ENCODE measurements at regions not wholly inside any gene's neighbourhood (a gene's known extent, or its start where the extent isn't known, plus 50 kb on each side); places are given as distances from the start of the nearest gene placed in this dataset.

DNA sequence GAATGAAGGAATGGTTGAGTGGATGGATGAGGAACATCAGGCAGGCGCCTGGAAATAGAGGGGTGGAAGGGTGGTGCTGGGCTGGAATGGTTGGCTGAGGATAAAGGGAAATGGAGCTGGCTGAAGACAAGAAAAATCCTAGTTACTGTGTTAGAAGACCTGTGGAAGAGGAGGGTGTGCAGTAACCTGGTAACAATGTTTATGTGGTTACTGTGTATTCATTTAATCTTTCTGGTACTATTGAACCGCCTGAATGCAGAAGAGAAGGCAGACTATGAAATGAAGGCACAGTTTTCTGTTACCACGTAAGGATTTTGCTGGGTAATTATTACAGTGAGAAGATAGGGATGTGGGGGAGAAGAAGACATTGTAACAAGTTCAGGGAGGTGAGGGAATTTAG lies 110.3 kb upstream of the MGAT5 start:
- DNase-seq (ENCODE audit: low spot score): no peak

DNA sequence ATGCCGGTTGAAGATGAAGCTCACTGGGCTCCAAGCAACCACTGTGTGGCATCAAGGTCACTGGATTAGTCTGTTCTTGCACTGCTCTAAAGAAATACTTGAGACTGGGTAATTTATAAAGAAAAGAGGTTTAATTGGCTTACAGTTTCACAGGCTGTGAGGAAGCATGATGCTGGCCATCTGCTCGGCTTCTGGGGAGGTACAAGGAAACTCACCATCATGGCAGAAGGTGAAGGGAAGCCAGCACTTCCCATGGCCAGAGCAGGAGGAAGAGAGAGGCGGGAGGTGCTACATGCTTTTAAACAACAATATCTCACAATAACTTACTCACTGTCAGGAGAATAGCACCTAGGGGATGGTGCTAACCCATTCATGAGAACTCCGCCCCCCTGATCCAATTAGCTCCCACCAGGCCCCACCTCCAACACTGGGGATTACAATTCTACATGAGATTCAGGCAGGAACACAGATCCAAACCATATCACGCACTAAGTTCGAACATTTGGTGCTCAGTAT lies 109.7 kb upstream of the MGAT5 start:
- DNase-seq (ENCODE audit: low spot score): no peak

DNA sequence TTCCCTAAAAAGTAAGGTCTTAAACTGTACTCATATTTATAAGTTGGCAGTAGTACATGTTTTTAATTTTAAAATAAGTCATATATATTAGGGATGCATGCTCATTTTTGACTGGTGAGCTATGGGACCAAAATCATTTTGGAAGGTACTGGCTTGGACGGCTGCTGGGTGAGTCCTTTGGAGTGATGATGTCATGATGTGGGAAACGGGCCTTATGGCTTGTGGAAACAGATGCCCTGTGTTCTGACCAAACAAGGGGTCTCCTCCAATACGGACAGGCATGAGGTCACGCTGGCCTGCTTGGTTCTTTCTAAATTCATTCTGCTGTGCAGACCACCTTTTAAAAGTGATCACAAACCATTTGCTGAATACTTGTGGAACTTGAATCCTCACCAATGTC lies 109.2 kb upstream of the MGAT5 start:
- no peak for DNase-seq (ENCODE audit: low spot score)

DNA sequence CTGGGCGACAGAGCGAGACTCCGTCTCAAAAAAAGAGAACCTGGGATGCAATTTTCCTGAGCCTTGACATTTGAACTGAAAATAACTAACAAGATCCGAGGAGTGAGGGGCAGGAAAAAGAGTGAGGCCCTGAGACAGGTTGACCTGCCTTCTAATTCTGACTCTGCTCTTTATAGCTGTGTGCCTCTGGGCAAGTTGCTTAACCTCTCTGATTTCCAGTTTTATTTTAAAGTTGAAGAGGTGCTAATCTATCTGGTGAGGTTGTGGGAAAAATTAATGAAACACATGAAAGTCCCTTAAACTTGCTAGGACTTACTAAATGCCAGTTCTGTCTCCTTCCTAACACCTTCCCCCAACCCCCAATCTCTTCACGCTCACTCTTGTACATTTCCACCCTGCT lies 108.4 kb upstream of the MGAT5 start:
- no peak for DNase-seq (ENCODE audit: low spot score)

DNA sequence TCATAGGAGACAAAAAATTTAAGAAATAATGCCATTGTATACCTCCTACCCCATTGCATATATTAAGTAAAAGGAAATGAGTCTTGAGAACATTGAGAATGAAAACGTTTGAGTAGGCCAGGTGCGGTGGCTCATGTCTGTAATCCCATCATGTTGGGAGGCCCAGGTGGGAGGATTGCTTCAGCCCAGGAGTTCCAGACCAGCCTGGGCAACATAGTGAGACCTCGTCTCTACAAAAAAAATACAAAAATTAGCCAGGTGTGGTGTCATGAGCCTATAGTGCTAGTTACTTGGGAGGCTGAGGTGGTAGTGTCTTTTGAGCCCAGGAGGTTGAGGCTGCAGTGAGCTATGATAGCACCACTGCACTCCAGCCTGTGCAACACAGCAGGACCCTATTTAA lies 107.7 kb upstream of the MGAT5 start:
- no peak for DNase-seq (ENCODE audit: low spot score)

DNA sequence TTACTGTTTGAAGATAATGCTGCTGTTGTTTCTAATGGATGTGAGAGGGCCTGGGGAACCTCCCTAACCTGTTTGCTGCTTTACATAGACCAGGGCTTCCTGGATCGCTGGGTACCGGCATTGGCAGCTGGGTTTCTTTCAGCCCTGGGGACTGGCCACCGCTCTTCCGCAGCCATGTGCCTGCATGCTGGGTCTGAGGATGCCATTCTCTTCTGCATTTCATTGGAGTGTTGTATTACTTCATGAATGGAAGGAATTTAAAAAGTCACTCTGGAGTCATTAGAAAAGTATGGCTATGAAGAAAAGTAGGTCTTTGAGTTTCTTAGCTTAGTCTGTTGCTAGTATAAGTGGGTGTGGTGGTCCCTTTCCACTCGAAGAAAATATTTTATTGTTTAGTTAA lies 107.3 kb upstream of the MGAT5 start:
- no peak for DNase-seq (ENCODE audit: low spot score)

DNA sequence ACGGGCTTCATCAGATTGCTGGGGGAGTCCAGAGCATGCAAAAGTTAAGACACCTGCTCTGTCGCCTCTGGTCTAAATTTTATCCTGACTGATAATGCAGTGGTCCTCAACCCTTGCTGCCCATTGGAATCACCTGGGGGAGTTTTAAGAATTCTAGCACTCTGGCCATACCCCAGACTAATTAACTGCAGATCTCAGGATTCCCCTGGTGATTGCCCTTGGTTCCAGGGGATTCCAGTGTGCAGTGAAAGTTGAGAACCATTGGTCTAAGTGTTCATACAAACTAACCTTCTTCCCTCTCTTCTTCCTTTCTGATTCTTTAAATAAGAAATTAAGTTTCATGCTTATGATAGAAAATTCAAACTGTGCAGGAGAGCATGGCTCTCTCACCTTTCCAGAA lies 105.7 kb upstream of the MGAT5 start:
- DNase-seq (ENCODE audit: low spot score): no peak

DNA sequence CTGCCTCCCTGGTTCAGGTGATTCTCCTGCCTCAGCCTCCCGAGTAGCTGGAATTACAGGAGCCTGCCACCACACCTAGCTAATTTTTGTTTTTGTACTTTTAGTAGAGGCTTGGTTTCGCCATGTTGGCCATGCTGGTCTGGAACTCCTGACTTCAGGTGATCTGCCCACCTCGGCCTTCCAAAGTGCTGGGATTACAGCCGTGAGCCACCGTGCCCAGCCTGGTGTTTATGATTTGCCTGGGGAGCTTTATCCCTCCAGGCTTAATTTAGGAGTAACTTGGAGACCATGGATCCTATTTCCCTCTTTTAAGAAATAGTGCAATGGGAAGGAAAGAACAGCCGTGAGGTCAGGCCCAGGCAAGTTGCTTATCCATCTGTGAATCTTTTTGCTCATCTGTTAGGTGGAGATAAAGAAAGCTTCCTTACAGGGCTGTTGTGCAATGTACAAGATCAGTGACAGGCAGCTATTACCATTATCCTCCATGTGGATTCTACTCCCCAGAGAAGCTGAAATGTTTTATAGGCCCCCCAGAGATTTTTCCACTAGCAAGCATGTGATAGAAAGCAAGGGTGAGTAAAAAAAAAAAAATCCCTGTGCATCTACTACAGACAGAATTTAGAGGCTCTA lies 104.9 kb upstream of the MGAT5 start:
- no peak for DNase-seq (ENCODE audit: low spot score)

DNA sequence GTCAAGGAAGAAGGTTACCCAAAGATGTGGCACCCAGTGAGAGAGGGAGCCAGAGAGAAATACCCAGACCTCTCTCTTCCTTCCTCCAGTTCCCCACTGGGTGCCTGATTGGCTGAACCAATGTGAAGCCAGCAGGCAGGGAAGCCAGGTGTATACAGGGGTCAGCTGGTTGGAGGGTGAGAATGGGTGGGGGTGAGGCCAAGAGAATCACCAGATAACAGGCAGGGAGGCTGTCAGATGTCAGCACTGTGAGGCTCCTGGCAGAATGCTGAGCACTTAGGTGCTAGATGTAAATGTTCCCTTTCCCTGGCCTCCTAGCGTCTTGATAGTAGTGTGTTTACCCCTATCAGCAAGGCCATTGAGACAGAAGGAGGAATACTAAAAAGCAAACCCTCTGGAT lies 104.0 kb upstream of the MGAT5 start:
- no peak for DNase-seq (ENCODE audit: low spot score)

DNA sequence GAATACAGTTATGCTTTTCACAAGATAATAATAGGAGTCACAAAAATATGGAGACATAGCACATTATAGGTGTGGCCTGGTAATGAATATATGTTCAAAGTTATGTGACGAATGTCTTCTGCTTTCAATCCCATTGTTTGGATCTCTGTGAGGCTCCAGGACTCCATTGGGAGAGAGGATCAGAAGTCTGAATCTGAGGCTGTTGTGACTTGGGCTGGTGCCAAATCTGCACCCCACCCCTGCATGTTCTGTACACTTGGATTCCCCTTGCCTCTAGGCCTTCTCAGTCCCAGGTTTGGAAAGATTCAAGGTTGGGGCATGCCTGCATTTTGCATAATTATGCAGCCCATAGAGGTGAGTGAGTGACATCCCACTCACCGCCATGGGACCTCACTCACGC lies 103.1 kb upstream of the MGAT5 start:
- DNase-seq (ENCODE audit: low spot score): no peak

DNA sequence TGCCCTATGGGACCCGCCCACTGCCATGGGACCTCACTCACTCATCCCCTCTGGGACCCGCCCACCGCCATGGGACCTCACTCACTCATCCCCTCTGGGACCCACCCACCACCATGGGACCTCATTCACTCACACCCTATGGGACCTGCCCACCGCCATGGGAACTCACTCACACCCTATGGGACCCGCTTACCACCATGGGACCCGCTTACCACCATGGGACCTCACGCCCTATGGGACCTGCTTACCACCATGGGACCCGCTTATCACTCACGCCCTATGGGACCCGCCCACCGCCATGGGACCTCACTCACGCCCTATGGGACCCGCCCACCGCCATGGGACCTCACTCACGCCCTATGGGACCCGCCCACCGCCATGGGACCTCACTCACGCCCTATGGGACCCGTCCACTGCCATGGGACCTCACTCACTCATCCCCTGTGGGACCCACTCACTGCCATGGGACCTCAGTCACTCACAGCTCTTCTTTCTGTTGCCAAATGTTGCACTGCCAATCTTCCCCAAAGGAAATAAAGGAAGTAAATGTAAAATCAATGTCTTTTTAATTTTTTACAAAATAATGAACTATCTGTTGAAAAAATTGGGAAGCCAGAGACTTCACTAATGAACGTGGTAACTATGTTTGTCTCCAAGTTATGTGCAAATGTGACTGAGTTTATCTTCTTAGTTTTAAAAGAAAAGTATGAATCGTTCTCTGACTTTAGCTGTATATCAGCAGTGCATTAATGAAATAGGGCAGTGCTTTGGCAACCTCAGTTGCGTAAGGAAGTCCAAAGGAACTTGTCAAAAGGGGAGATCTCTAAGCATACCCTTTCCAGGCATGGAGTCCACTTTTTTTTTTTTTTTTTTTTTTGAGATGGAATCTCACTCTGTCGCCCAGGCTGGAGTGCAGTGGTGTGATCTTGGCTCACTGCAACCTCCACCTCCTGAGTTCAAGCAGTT lies 101.5 kb upstream of the MGAT5 start:
- no peak for DNase-seq (ENCODE audit: low spot score)

DNA sequence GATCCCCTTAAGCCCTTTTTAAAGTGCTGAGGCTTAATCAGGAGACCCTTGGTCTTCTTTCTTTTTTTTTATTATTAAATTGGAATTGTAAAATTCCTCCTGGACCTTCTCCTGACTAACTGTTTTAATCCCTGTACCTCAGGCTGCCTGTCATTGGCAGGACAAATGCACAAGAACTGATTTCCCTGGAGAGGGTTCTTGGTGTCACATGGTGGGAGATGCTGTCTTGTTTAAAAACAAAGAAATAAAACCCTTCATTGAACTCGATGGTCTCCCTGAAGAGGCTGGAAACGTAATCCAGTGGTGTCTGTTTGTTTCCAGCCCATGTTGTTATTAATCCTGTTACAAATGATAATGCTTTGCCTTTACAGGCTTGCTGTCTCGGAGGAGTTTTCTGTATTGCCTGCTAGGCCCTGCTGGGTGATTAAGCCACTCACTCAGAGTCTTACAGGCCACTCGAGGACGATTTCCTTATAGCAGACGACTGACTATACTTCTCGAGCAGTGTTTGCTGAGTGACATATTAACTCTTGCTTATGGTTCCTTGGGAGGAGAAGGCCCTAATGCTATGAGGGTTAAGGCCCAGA lies 100.5 kb upstream of the MGAT5 start:
- DNase-seq (ENCODE audit: low spot score): no peak

DNA sequence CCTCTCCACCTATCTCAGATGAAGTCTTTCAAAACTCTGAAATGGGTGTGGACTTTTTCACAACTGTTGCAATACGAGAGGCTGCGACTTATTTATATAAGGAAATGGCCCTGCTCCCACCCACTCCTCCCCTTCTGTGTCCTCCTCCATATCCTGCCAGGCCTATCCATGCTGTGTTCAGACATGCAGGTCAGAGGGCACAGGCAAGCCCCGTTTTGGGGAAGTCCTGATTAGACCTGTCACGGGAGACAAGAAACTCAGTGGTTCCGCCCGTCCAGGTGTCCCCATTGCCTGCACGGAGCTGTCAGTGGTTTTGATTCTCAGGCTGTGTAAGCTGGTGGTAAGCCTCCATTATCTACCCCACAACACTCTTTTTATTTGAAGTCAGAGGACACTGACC lies 99.6 kb upstream of the MGAT5 start:
- no peak for DNase-seq (ENCODE audit: low spot score)

DNA sequence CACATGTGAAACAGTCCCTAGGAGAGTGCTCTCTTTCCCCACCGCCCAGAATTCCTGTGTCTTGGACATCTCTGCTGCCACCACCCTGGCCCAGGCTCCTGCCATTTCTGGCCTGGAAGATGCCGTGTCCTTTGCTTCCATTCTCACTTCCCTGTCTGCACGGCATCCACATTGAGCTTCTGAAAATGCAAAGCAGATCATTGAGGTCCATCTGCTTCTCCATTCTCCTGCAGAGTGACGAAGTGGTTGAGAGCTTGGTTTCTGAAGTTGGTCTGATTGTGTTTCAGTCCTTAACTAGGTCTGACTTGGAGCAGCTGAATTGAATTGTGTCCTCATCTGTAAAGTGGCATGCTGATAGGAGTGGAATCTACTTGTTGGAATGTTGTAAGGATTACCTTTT lies 98.7 kb upstream of the MGAT5 start:
- no peak for DNase-seq (ENCODE audit: low spot score)

DNA sequence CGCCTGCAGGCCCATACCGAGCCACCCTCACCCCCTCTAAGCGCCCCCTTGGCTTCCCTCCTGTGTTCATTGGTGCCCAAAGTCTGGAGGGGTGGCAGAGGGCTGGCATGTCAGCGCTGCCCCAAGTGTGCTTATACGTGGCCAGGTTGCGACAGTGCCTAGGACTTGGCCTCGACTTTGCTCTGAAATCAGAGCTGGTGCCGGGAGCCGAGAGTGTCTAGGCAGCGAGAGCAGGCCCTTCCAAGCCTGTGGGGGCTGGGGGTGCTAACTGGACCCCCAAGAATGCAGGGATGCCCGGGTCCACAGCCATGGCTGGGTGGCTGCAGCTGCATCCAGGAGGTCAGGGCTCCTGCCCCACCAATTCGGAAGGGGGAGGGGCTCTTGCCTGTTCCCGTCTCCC lies 95.6 kb upstream of the MGAT5 start:
- DNase-seq (ENCODE audit: low spot score): no peak

DNA sequence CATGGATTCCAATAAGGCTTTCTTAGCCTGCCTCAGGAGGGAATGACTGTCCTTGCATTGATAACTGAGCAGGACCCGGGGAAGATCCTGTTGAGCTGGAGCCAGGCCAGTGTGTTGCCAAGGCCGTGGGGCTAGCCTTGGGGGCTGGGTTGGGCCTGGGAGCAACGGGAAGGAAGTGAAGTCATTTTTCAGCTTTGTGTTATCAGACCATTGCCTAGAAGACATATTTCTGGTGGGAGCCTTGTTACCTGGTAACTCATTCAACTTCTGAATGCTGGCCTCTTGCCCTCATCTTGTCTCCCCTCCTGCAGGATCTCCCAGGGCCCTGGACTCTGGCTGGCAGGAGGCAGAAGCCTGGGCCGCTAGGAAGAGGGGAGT lies 92.7 kb upstream of the MGAT5 start:
- DNase-seq (ENCODE audit: low spot score): no peak

DNA sequence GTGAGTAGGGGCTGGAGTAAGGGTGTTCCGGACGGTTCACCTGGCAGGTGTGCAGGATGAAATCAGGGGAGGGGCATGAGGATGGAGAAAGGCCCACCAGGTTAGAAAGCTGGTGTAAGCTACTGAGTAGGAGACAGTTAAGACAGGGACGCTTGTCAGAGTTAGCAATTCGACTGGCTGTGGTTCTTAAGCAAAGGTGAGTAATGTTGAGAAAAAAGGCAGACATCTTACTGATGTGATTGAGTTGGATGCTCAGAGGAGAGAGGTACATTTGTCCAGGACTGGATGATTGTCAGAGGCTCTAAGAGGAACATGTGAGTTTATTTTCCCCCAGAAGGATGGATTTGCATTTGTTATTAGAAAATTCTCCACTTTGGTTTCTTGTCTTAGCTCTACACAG lies 90.5 kb upstream of the MGAT5 start:
- DNase-seq (ENCODE audit: low spot score): no peak

DNA sequence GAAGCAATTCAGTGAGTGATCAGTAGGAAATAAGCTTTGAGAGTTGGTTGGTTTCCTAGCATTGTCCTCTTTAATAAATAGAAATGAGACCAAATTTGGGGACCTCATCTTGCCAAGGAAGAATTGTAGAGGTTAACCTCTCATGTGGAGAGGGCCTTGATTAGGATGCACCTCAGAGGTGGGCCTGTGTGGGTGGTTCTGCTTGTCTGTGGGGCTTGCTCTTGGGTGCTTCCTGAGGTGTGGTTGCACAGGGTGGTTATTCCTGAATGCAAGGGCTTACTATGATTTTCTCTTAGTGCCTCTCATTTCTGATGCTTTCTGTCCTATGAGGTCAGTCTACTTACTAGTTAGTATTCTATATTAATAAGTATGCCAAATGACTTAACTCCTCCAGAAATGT lies 89.6 kb upstream of the MGAT5 start:
- no peak for DNase-seq (ENCODE audit: low spot score)

DNA sequence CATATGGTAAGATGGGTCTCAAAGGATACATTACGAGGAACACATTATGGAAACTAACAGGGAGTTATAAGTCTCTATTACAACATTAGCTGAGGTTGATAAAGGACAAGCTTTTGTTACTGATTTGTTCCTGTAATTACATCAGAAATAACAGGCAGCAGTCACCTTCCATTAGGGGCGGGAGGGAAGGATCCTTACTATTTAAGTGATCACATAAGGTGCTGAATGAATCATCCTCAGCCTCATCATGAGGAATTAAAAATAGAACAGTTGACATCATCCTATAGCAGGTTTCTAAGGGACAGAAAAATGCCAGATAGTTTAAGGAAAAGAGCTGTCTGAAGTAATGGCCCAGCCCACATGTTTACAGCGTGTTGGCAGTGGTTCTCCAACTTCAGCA lies 86.9 kb upstream of the MGAT5 start:
- DNase-seq (ENCODE audit: low spot score): no peak

DNA sequence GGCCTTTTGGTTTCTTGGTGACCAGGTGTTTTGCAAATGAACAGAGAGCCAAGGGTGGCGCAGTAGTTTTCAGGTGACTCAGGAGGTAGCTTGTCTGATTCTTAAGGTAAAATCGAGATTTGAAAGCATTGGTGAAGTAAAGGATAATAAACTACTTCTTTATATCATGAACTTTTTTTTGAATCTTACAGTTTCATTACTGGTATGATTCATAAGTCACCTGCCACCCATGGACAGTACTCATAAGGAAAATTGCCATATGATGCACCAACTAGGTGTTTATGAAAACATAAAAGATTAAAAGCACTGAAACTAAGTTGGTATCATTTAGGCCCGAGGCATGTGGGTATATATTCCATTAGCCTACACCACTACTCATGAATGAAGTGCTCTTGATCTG lies 84.1 kb upstream of the MGAT5 start:
- DNase-seq (ENCODE audit: low spot score): no peak

DNA sequence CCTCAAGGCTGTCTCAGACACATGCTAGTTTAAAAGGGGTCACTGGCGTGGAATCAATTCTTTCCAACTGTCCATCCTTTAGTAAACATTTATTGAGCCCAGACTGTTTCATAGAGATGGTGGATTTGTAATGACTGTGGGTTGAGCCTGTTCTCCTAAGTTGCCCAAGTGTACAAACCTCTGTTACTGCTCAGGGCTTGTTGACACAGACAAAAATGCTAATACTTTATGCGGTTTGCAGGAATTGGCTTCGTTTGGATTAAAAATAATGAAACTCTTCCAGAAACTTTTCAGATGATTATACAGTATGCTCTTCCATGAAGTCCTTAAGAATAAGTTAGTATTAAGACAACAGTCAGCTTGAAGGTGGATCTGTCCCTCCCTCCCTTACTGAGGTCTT lies 83.6 kb upstream of the MGAT5 start:
- no peak for DNase-seq (ENCODE audit: low spot score)

DNA sequence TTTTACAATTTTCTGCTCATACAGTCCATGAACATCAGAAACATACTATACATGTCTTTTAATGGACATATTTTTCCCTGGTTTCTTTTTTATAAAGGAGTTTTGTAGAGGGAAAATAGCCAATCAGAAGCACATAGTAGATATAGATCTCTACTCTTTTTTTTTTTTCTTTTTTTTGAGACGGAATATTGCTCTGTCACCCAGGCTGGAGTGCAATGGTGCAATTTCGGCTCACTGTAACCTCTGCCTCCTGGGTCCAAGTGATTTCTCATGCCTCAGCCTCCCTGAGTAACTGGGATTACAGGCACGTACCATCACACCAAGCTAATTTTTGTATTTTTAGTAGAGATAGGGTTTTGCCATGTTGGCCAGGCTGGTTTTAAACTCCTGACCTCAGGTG lies 83.2 kb upstream of the MGAT5 start:
- DNase-seq (ENCODE audit: low spot score): no peak

DNA sequence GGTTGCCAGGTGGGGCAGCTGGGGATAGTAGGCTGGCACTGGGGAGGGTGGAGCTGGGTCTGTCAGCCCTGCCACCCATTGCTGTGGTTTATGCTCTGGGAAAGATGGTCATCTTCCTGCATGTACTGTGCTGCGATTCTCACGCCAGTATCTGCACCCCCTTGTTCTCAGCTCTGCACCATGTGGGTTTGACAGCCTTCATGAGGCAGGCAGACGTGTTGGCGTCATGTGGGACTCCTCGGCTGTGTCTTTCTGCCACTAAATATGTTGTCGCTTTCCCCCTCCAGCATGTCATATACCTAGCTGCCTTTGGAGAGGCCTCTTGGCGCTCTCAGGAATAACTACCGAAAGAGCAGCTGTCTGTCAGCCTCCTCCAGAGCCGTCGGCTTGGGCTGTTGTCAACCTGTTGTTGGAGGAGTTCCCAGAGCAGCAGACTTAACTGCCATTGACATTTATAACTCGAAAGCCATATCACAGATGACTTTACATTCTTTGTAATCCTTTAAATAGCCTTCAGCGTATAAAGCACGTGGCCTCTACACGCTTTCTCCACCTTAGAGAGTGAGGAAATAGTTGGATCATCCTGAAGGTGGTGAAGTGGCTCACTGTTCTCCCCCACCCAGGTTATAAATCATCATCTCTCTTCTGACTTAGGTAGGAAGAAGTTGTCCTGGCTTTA lies 80.4 kb upstream of the MGAT5 start:
- DNase-seq (ENCODE audit: low spot score): no peak
